Amniotic epithelial cell (primary cell): ENCODE measurements at regions not wholly inside any gene's neighbourhood (a gene's known extent, or its start where the extent isn't known, plus 50 kb on each side); places are given as distances from the start of the nearest gene placed in this dataset.

Experiments used
- DNase-seq: peaks from one replicate; pipeline ENCODE4 v3.0.0-alpha.2; 2010; ENCODE audit warnings: low read depth

DNA sequence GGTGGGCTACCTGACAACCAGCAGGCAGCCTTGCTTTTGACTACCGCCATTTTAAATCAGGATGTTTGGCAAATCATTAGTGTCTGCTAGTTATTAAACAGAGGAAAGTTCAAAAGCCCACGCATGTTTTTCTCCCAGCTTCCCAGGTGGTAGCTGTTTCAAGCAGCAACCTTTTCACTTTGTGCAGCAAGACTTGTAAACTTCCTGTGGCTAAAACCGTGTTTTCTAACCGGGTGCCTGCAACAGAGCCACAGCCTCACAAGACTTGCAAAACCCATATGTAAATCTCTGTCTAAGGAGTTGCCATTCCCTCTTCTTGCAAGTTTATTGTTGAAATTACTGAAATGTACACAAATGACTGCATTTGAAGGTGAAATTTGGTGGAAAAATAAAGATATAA is 633.1 kb downstream of the BCL11A start:
- no peak for DNase-seq

DNA sequence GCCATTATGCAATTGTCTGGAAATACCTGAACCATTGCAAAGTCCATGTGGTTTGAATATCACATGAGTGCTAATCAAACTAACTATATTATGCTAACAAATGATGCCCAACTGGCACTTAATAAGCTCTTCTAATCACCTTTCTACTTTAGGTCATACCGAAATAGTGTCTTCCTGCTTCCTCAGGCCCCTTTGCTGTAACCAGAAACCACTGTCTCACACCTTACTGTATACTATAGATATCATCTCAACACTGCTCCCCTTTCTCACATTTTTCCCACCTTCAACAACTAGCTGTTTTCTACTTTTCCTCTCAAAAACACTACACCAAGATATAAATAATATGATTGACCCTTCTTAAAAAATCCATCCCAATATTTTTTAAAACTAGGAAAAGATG is 633.9 kb downstream of the BCL11A start:
- DNase-seq, result no peak

GRCh38 chr2:59912042-59912441 is 641.4 kb downstream of the BCL11A start:
- DNase-seq, result no peak

DNA sequence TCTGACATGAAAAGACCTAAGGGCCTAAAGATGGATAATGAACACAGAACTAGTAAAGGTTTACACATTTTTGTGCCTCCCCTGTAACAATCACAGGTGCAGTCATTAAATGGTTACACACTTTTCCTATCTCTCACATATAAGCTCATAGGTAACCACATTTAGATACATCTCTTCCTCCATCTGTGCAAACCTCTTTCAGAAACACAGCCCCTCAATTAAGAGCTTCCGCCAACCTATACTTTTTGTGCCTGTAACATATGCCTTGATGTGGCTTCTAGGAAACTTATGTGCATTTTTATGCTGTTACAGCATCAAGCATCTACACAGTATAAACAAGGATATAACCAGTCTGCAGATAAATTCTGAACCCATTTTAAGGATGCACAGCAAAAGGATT is 643.3 kb downstream of the BCL11A start:
- DNase-seq, result no peak

DNA sequence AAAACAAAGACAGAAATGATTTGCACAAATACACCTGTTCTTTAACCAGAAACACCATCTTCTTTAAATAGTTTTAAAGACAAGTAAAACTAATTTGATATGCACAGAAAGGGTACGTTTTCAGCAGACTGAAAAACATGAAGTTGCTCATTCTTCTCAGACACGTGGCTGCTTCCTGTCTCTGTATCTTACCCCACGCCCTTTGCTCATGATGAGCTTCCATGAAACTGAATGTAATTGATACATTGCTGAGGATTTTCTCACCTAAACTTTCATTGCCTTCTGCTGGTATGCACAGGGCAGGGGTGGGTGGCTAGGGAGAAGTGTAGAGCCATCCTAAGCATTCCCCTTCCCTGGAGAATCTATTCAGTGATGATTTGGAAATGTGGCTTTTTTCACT is 644.3 kb downstream of the BCL11A start:
- no peak for DNase-seq

DNA sequence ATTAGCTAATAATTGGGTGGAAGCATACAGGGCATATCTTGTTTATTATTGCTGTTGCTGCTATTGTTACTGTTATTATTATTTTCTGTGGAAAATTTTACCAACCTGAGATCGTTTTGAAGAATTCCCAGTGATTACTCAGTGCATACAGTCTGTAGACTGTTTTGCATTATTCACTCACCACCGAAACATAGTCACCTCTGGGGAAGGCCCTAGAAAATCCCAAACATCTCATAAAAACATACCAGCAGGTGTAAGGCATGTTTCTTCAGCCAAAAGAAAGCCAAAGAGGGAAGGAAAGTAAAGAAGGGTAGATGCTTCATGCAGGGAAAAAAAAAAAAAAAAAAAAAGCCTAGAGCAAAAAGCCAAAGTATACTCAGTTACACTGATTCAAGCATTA is 647.7 kb downstream of the BCL11A start:
- DNase-seq, result no peak

DNA sequence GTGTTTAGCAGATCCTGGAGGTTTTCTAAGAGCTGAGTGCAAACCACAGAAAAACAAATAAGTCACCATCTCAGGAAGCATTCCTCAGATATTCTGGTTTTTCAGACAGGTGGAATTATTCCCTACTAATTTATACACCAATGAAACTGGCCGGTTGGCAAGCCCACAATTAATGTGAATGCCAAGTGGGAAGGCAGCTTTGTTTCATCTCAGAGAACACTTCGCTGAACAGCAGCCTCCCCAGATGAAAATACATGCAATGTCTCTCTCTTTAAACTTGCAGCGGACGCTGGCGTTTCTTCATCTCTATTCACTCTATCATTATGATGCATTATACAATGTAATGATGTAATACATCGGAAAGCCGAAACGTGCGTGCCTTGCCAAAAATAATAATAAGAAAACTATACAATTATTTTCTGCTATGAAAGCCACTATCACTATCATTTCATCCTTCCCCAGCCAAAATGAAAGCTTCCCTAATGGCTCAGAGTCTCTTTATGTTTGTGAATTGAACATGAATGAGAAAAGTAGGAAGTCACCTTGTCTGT is 649.4 kb downstream of the BCL11A start:
- no peak for DNase-seq

DNA sequence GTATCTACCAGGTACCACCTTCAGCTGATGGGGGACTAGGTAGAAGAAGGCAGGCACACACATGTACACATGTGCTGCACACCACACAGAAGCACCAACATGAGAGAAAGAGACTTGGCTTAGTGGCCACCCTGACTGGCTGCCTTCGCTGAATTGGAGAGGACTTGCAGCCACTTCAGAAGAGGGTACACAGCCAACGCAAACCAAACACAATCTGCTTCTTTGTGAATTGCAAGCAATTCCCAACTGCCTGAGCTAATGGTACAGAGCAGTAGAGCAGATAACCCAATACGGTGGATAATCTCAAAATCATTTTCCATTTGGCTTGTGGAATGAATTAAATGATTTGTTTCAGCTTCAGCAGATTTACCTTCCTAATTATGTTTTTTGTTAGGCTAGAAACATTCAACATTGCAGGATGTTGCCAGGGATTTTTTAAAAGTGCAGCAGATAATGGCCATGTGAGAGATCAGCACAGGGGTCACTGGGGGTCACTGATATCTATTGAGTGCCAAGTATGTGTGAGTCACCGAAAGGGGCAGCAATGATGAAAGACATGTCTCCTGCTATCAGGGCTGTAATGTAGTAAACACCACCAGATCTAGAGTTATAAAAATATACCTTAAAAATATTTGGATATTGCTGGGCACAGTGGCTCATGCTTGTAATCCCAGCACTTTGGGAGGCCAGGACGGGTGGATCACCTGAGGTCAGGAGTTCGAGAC is 652.6 kb downstream of the BCL11A start:
- DNase-seq, result no peak

DNA sequence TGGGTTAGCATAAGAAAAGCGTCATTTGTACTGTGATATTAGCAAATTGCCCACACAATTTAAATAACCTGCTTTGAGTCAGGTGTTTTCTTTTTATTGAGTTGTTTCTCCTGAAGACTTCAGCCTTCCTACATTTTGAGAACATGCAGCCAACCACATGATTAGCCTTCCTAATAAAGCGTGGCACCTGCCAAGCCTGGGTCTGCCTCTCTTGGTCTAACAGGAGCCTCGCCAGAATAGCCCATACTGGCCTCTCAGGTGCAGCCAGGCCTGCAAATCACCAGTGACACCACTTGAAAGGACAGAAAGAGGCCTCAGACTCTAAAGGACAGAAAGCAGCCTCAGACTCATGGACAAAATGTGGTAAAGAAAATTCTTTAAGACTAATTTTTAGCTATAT is 653.8 kb downstream of the BCL11A start:
- DNase-seq, result no peak

DNA sequence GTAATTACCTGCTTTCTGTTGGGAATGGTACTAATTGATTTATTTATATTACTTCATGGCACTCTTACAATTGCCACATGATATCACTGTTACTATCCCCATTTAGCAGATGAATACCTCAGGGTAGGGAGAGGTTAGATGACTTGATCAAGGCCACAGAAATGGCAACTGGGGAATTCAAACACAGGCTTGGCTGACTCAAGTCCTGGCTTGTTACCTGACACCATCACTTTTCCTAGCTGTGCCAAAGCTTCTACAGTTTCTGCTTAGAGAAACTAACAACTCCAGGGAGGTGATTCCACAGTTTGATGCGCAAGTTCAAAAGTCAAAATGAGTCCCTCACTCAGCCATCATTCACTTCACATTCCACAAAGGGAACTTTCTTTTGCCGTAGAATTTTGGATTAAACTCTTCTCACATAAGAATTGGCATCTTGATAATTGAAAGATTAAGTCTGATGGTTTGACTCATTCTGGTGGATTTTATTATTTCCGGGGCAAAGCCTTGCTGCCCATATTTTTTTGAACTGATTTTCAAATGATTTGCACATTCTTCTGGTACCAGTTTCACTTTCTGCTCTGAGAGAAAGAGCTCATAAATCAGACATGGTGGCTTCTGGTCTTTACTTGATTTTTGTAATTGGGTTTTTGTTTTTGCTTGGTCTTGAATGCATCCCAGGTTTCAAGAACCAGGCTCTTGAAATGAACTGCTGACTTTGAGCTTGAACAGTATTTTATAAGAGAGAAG is 656.8 kb downstream of the BCL11A start:
- no peak for DNase-seq

DNA sequence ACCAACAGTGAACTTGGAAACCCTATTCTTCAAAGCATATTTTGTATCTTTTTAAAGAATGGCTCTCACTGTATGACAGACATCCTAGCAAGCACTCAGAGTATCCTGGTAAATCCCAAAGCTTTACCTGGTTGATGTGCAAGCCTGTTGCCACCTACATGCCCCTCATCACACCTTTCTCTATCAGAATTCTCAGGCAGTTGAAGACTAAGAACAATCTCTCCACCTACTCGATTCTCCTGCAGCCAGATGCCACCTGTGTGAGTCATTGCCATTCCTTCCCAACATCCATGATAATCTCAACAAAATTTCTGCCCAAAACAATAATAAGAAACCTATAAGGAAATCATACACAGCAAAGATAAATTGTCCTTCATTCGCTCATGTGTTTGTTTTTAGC is 659.8 kb downstream of the BCL11A start:
- DNase-seq, result no peak

- no peak for DNase-seq
Measured at GRCh38 chr2:59892398-59892797, 661.1 kb downstream of the BCL11A start.

- DNase-seq, result no peak
Measured at GRCh38 chr2:59889305-59889704, 664.1 kb downstream of the BCL11A start.

DNA sequence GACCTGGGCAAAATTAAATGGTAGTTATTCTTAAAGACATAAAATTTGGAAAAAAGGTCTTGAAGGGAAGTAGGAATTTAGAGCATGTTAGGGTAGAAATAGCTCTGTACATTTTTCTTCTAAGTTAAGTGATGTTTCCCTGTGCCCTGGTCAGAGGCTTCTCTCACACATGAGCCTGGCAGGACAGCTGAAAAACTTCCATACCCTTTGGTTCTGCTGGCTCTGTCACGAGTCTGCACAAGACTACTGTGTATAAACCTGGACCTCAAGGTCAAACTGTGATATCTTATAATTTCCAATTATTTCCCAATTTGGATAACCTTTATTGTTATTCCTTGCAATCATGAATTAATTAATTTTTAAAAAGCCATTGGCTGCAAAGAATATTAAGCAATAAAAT is 664.7 kb downstream of the BCL11A start:
- no peak for DNase-seq

GRCh38 chr2:59888015-59888414 is 665.4 kb downstream of the BCL11A start:
- DNase-seq, result no peak

GRCh38 chr2:59887366-59887765 is 666.1 kb downstream of the BCL11A start:
- DNase-seq, result no peak

DNA sequence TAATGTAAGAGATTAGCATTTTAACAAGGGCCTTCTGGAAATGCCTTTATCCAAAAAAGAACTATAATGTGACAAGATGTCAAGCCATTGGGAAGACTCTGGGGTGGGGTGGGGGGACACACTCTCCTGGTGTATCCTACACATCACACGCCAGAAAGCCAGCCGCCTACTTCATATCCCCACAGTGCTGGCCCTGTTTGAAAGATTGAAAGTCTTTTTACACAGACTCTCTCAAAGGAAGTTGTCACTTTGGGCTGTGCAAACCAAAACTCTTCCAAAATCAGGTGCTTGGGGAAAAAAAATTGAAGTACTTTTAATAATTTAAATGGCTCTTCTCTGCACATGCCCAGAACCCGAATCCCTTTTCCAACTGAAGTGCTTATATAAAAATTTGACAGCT is 666.7 kb downstream of the BCL11A start:
- DNase-seq, result no peak

GRCh38 chr2:59885541-59885940 is 667.9 kb downstream of the BCL11A start:
- DNase-seq, result no peak

DNA sequence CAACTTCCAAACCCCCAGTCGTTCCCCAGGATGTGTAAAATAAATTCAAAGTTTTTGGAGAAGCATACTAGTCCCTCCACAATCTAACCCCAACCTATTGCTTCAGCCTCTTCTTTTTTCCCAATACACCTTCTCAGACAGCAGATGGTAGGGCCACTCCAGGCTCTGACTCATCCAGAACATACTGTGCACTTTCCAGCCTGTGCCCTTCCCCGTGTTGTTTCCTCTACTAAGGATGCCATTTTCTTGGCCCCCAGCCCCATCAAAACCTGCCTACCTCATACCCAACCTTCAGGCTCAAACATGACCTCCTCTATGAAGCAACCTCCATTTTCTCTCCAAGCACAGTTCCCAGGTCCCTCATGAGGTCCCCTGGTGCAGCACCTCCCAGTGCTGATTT is 669.3 kb downstream of the BCL11A start:
- no peak for DNase-seq

DNA sequence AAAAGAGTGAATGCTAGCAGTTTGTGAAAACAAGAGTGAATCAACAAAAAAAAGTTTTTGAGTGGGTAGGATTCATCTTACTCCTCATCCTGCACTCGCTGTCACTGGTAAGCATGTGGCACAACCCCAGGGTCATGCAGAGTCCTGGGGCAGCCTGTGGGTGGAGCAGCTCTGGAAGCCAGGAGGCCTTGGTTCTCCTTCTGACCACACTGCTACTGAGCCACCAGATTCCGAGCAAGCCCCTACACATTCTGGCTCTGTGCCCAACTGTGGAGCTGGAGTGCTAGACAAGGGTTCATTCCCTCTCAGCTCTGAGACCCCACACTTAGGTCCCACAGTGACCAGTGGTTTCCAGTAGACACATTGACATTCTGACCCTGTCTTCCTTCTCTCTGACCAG is 670.6 kb downstream of the BCL11A start:
- no peak for DNase-seq

- no peak for DNase-seq
Measured at GRCh38 chr2:59882279-59882678, 671.2 kb downstream of the BCL11A start.

DNA sequence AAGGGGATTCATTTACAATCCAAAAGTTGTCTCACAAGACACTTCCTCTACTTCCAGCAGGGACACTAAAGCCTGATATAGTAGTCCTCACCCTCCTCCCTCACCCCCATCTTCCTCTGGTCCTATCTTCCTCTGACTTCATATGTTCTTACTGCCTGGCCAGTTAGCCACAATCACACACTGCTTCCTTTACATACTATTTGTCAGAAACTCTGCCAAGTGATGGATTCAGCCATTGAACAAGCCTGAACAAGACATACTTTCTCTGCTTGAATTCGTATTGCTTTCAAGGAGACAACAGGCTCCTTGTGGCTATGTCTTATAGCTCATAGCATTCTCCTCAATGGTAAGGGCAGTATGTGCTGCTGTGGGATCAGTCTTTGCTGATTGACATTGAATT is 672.2 kb downstream of the BCL11A start:
- no peak for DNase-seq

- DNase-seq, result no peak
Measured at GRCh38 chr2:59879700-59880131, 673.7 kb downstream of the BCL11A start.

- no peak for DNase-seq
Measured at GRCh38 chr2:59875836-59876235, 677.6 kb downstream of the BCL11A start.
